Suprapubic skin (tissue), 4 donors: ENCODE measurements at regions not wholly inside any gene's neighbourhood (a gene's known extent, or its start where the extent isn't known, plus 50 kb on each side); places are given as distances from the start of the nearest gene placed in this dataset.

Experiments
- DNase-seq, 2 donors: peaks; one replicate each; pipeline ENCODE4 v3.0.0-alpha.2; 2019; ENCODE audit warnings: low spot score in 2 of 2
- H3K27ac ChIP-seq: fragments of 200-600 bp; sonication (generic); one replicate; pipeline ENCODE4 v1.5.1; 2019
- H3K27me3 ChIP-seq: fragments of 200-600 bp; sonication (generic); one replicate; pipeline ENCODE4 v1.5.1; 2019
- H3K36me3 ChIP-seq: fragments of 200-600 bp; sonication (generic); one replicate; pipeline ENCODE4 v1.5.1; 2019
- H3K4me1 ChIP-seq: fragments of 200-600 bp; sonication (generic); one replicate; pipeline ENCODE4 v1.5.1; 2019
- H3K4me3 ChIP-seq: fragments of 200-600 bp; sonication (generic); one replicate; pipeline ENCODE4 v1.5.1; 2019; ENCODE audit warnings: mild to moderate bottlenecking
- H3K9me3 ChIP-seq: fragments of 200-600 bp; sonication (generic); one replicate; pipeline ENCODE4 v1.5.1; 2019
- EP300 ChIP-seq: sonication (generic); formaldehyde crosslinking; IDR thresholded peaks from one replicate; pipeline ENCODE4 v1.6.1; 2017; ENCODE audit warnings: antibody characterized with exemption
- POLR2A ChIP-seq, 2 donors: fragments of 450-650 bp; IDR thresholded peaks; one replicate each; pipeline ENCODE4 v1.6.1; 2017; ENCODE audit warnings: antibody characterized with exemption in 2 of 2, mild to moderate bottlenecking in 2 of 2, moderate library complexity in 2 of 2
- POLR2AphosphoS5 ChIP-seq, 3 donors: sonication (generic); formaldehyde crosslinking; IDR thresholded peaks; one replicate each; pipeline ENCODE4 v1.6.1; 2017; ENCODE audit warnings: antibody characterized with exemption in 3 of 3
- WGBS: methylation state at CpG from one replicate; pipeline ENCODE4 v1.1.5; 2018; 5-methylcytosine and 5-hydroxymethylcytosine counted together
- TF ChIP-seq, protein P1 (sequence below), 2 donors: fragments of 200-600 bp in 1 of 2; fragments of 450-650 bp in 1 of 2; sonication (generic) in 1 of 2; IDR thresholded peaks; one replicate each; pipeline ENCODE4 v1.5.1; 2016 to 2019; ENCODE audit warnings: antibody characterized with exemption in 2 of 2, mild to moderate bottlenecking in 1 of 2, moderate library complexity in 1 of 2

DNA sequence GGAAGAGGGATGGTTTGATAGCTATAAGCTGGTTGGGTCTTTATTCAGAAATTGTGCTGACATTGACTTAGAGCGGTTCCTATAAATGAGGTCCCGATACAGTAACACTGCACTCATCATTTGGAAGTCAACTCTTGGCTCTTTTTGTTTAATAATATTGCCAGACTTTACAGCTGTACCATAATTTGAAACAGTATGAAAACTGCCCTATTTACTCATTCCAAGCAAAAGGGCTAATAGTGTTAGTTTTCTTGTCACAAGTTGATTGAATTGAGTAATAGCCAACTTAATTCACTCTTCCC lies 128.4 kb upstream of the LIMCH1 start:
- no peak for TF ChIP-seq POLR2AphosphoS5 (IDR thresholded peaks at IDR 0.05)
- no peak for TF ChIP-seq EP300
- TF ChIP-seq, protein P1, sequence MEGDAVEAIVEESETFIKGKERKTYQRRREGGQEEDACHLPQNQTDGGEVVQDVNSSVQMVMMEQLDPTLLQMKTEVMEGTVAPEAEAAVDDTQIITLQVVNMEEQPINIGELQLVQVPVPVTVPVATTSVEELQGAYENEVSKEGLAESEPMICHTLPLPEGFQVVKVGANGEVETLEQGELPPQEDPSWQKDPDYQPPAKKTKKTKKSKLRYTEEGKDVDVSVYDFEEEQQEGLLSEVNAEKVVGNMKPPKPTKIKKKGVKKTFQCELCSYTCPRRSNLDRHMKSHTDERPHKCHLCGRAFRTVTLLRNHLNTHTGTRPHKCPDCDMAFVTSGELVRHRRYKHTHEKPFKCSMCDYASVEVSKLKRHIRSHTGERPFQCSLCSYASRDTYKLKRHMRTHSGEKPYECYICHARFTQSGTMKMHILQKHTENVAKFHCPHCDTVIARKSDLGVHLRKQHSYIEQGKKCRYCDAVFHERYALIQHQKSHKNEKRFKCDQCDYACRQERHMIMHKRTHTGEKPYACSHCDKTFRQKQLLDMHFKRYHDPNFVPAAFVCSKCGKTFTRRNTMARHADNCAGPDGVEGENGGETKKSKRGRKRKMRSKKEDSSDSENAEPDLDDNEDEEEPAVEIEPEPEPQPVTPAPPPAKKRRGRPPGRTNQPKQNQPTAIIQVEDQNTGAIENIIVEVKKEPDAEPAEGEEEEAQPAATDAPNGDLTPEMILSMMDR (IDR thresholded peaks at IDR 0.05) = no peak
- no peak for TF ChIP-seq POLR2A (IDR thresholded peaks at IDR 0.05)
- H3K27ac ChIP-seq = no peak overlapping the region
- 82% methylated on average over 2 of the region's 2 CpGs for WGBS
- peaks cover 6% of the 10 kb centered on the region for H3K4me1 ChIP-seq
- no peaks in the 10 kb centered on the region for H3K27me3 ChIP-seq
- H3K4me3 ChIP-seq = no peak overlapping the region
- H3K9me3 ChIP-seq = no peaks in the 10 kb centered on the region
- DNase-seq = no peak
- H3K36me3 ChIP-seq = no peaks in the 10 kb centered on the region

DNA sequence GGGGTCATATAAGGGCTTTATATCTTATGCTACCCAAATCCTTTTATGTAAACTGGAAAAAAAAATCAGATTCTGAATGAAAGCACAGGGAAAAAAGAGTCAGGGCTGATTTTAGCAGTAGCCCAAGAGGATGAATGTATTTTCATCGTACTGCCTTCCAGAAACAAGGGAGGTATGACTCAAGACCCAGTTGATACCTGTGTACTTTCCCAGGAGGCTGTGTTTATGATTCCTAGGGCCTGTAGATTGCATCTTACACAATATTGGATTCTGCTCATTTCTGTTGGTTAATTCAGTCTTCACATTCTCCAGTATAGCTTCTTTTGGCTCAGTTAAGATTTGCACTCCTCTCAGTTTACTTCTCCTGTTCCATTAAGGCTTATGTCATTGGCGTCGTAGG lies 127.9 kb upstream of the LIMCH1 start:
- no peaks in the 10 kb centered on the region for H3K36me3 ChIP-seq
- DNase-seq = no peak
- 86% methylated on average over 3 of the region's 3 CpGs for WGBS
- no peak overlapping the region for H3K4me3 ChIP-seq
- no peaks in the 10 kb centered on the region for H3K27me3 ChIP-seq
- H3K9me3 ChIP-seq = no peaks in the 10 kb centered on the region
- no peak overlapping the region for H3K27ac ChIP-seq
- peaks cover 6% of the 10 kb centered on the region for H3K4me1 ChIP-seq
- TF ChIP-seq, protein P1 (IDR thresholded peaks at IDR 0.05) = no peak
- no peak for TF ChIP-seq EP300
- no peak for TF ChIP-seq POLR2AphosphoS5 (IDR thresholded peaks at IDR 0.05)
- no peak for TF ChIP-seq POLR2A (IDR thresholded peaks at IDR 0.05)

DNA sequence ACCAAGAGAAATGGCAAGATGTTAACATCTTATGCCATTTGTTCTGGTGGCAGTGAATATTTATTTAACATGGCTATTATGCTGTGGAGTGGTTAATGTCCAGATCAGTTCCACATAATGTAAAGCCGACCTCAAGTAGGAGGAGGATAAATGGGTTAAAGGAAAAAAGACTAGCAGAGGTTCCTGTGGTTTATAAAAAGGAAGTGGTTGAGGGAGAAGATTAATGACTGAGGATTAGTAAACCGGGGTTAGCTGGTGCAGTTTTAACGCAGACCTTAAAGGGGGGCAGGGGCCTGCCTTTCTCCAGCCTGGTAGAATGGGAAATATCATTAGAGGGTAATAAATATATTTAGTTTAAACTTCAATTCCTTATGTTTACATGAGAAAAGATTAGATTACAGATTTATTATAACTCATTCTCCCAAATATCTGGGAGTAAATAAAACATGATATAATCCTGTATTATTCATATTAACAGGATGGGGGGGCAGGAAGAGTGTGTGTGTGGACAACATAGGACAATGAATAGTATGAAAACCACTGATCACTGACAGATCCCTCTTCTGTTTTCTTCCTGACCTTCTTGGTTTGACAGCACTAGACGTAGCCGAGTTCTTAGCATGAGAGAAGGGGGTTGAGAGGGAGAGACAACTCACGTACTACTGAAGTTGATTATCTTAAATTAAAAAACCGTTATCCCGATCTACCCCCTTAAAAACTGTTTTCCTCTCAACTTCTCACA lies 124.1 kb upstream of the LIMCH1 start:
- Histone ChIP-seq H3K27ac (no peak overlapping the region), H3K36me3 (no peaks in the 10 kb centered on the region), H3K27me3 (no peaks in the 10 kb centered on the region), H3K4me3 (no peak overlapping the region), H3K9me3 (no peaks in the 10 kb centered on the region), H3K4me1 (peaks cover 6% of the 10 kb centered on the region)
- WGBS = 74% methylated on average over 8 of the region's 8 CpGs
- DNase-seq = no peak
- TF ChIP-seq EP300 (no peak), POLR2A (IDR thresholded peaks at IDR 0.05) (no peak), POLR2AphosphoS5 (IDR thresholded peaks at IDR 0.05) (no peak)
- TF ChIP-seq, protein P1 (IDR thresholded peaks at IDR 0.05) = no peak

DNA sequence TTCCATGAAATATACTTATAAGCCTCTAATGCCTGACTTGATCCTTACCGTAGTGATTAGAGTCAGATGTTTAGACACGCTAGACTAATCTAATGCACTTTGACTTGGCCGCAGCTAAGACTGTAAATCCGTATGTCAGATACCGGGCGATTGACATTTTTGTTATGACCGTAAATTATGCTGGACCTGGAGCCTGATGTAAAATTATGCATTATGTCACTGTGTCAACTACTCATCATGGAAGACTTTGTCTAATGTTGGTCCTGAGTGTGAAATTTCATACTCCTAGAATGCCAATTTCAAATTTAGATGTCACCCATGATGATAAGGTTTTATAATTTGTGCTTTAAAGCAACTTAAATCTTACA lies 123.6 kb upstream of the LIMCH1 start:
- 71% methylated on average over 7 of the region's 7 CpGs for WGBS
- Histone ChIP-seq H3K4me1 (peaks cover 6% of the 10 kb centered on the region), H3K4me3 (no peak overlapping the region), H3K9me3 (no peaks in the 10 kb centered on the region), H3K27me3 (no peaks in the 10 kb centered on the region), H3K27ac (no peak overlapping the region), H3K36me3 (no peaks in the 10 kb centered on the region)
- DNase-seq = no peak
- TF ChIP-seq, protein P1 (IDR thresholded peaks at IDR 0.05) = no peak
- no peak for TF ChIP-seq POLR2A (IDR thresholded peaks at IDR 0.05)

DNA sequence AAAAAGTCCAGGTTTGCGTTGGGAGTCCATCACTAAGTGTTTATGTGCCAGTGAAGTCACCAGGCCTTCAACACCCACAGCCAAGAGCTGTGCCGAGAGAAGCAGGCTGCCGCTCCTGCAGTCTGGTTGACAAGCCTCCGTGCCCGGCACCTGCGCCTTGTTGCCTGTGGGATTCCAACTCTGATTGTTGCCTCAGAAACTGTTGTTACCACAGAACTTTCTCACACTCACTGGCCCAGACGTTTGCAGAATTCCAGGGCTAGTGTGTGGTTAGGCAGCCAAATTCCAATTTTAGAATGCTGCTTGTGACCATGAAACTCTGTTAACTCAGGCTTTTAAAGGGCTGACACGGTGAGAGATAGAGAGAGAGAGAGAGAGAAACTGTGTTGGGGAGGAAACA lies 119.5 kb upstream of the LIMCH1 start:
- no peak overlapping the region for H3K4me3 ChIP-seq
- H3K27me3 ChIP-seq = no peaks in the 10 kb centered on the region
- no peak for TF ChIP-seq EP300
- TF ChIP-seq, protein P1 (IDR thresholded peaks at IDR 0.05) = no peak
- TF ChIP-seq POLR2AphosphoS5 (IDR thresholded peaks at IDR 0.05) = no peak
- TF ChIP-seq POLR2A (IDR thresholded peaks at IDR 0.05) = no peak
- no peaks in the 10 kb centered on the region for H3K4me1 ChIP-seq
- no peak overlapping the region for H3K27ac ChIP-seq
- 44% methylated on average over 8 of the region's 8 CpGs for WGBS
- no peaks in the 10 kb centered on the region for H3K9me3 ChIP-seq
- no peaks in the 10 kb centered on the region for H3K36me3 ChIP-seq
- no peak for DNase-seq
